ENCODE measurements at regions not wholly inside any gene's neighbourhood (a gene's known extent, or its start where the extent isn't known, plus 50 kb on each side); places are given as distances from the start of the nearest gene placed in this dataset.

DNA sequence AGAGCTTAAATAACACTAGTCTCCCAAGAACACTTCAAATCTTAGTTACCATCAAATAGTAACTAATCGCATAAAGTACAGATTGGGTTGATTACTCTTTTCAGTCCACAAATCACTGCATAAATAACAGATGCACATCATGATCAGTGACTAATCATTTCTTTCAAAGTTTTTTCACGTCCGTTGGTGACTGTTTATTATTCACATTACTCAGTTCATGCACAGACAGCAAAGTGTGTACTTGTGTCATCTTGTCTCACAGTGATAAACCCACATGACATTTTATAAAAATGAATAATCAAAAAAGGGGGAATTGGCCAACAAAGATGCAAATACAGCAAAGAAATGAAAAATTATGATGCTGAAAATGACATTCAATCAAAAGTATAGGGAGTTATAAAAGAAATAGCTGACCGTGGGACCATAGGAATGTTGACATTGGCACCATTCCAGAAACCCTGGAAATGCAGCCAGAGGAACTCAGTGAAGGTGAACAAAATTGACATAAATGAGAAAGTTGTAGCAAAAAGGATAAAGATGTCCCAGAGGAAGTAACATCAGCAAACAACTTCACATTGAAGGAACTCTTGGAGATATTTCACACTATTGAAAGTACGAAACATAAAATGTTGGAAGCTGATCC is 161.5 kb downstream of the SOX3 start:
- TF ChIP-seq POLR2A (IDR thresholded peaks at IDR 0.05) (no peak), EP300 (IDR thresholded peaks at IDR 0.05) (no peak)
- TF ChIP-seq, protein P1, sequence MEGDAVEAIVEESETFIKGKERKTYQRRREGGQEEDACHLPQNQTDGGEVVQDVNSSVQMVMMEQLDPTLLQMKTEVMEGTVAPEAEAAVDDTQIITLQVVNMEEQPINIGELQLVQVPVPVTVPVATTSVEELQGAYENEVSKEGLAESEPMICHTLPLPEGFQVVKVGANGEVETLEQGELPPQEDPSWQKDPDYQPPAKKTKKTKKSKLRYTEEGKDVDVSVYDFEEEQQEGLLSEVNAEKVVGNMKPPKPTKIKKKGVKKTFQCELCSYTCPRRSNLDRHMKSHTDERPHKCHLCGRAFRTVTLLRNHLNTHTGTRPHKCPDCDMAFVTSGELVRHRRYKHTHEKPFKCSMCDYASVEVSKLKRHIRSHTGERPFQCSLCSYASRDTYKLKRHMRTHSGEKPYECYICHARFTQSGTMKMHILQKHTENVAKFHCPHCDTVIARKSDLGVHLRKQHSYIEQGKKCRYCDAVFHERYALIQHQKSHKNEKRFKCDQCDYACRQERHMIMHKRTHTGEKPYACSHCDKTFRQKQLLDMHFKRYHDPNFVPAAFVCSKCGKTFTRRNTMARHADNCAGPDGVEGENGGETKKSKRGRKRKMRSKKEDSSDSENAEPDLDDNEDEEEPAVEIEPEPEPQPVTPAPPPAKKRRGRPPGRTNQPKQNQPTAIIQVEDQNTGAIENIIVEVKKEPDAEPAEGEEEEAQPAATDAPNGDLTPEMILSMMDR (IDR thresholded peaks at IDR 0.05): no peak
- H3K36me3 ChIP-seq: no peaks in the 10 kb centered on the region
- 42 to 46% methylated on average over 5 of the region's 5 CpGs for WGBS, 2 donors

DNA sequence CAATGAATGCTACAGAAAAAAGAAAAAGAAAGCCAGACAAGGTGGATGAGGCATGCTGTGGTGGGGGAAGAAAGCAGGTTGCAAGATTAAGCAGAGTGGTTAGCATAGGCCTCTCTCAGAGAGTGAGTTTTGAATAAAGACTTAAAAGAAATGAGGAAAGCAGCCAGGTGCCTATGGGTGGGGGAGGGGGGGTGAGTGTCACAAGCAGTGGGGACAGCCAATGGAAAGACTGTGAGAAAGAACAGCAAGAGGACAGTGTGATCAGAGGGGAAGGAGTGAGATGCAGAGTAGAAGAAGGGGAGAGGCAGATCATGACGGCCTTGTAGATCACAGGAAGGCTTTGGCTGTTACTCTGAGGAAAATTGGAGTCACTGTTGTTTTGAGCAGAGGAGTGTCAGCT is 162.5 kb downstream of the SOX3 start:
- Histone ChIP-seq H3K36me3 (no peaks in the 10 kb centered on the region), H3K4me1 (no peaks in the 10 kb centered on the region), H3K9me3 (no peaks in the 10 kb centered on the region), H3K27me3 (peaks cover 0 to 2% of the 10 kb centered on the region in 2 donors), H3K4me3 (no peak overlapping the region), H3K27ac (no peak overlapping the region)
- DNase-seq (ENCODE audit: low spot score in 2 of 2): no peak
- 46 to 53% methylated on average over 1 of the region's 1 CpG for WGBS, 2 donors
- TF ChIP-seq EP300 (IDR thresholded peaks at IDR 0.05): no peak
- TF ChIP-seq, protein P1 (IDR thresholded peaks at IDR 0.05): no peak
- TF ChIP-seq POLR2A (IDR thresholded peaks at IDR 0.05): no peak

More for the DNA sequence above, 161.5 kb downstream of the SOX3 start:
- Histone ChIP-seq H3K4me1 (no peaks in the 10 kb centered on the region), H3K27me3 (peaks cover 0 to 2% of the 10 kb centered on the region in 2 donors), H3K9me3 (no peaks in the 10 kb centered on the region), H3K4me3 (no peak overlapping the region), H3K27ac (no peak overlapping the region)
- no peak for DNase-seq (ENCODE audit: low spot score in 2 of 2)

DNA sequence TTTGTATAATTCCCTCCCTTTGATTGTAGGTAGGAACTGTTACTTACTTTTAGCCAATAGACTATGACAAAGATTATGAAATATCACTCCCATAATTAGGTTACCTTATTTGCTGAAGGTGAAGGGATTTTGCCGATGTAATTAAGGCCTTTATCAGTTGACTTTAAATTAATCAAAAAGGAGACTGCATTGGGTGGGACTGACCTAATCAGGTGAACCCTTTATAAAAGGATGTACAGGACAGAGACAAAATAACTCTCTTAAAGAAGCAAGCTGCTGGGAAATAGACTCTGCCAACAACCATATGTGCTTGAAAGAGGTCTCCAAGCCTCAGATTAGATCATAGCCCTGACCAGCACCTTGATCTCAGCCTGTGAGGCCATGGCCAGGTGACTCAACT is 167.6 kb downstream of the SOX3 start:
- WGBS, 2 donors: 97 to 100% methylated on average over 1 of the region's 1 CpG
- TF ChIP-seq POLR2A (IDR thresholded peaks at IDR 0.05) (no peak), EP300 (IDR thresholded peaks at IDR 0.05) (no peak)
- TF ChIP-seq, protein P1 (IDR thresholded peaks at IDR 0.05): no peak
- Histone ChIP-seq H3K4me3 (no peak overlapping the region), H3K36me3 (no peaks in the 10 kb centered on the region), H3K27ac (no peak overlapping the region), H3K27me3 (no peaks in the 10 kb centered on the region), H3K9me3 (no peaks in the 10 kb centered on the region), H3K4me1 (no peaks in the 10 kb centered on the region)
- no peak for DNase-seq (ENCODE audit: low spot score in 2 of 2)

DNA sequence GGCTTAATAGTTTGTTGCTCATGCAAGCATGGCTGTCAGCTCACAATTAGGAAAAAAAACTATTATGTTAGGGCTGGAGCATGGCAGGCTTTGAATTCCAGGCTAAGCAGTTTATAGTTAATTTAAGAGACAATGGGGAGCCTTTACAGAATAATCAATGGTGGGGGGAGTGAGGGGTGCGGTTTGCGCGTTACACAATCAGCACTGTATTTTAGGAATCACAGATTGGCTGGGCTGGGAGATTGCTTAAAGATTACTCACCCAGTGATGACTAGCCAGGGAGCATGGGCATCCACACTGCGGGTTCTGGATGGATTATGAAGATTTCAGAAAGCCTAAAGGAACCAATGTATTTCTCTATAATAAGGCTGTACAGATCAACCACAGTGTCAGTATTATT is 186.6 kb downstream of the SOX3 start:
- Histone ChIP-seq H3K4me3 (no peak overlapping the region), H3K27me3 (no peaks in the 10 kb centered on the region), H3K27ac (no peak overlapping the region), H3K9me3 (no peaks in the 10 kb centered on the region), H3K4me1 (no peaks in the 10 kb centered on the region), H3K36me3 (no peaks in the 10 kb centered on the region)
- TF ChIP-seq, protein P1 (IDR thresholded peaks at IDR 0.05): no peak
- TF ChIP-seq POLR2A (IDR thresholded peaks at IDR 0.05): no peak
- no peak for TF ChIP-seq EP300 (IDR thresholded peaks at IDR 0.05)
- 42 to 44% methylated on average over 4 of the region's 4 CpGs for WGBS, 2 donors
- no peak for DNase-seq (ENCODE audit: low spot score in 2 of 2)

DNA sequence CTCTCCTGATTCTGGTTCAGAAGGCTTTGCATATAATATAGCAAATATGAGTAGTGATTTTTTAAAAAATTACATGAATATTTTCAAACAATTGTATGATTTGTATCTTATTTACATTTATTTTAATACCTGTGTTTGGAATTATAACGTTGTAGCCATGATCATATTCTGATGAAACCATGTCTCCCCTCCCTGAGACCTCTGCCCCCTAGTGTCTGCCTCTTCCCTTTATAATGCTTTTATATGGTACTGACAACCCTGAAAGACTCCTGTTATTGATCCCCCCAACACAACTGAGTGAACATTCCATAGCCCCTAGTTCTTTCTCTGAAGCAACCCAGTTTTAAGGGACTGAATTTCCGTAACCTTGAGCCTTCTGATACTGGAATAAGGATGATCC is 187.4 kb downstream of the SOX3 start:
- H3K4me1 ChIP-seq: no peaks in the 10 kb centered on the region
- TF ChIP-seq EP300 (IDR thresholded peaks at IDR 0.05) (no peak), POLR2A (IDR thresholded peaks at IDR 0.05) (no peak)
- TF ChIP-seq, protein P1 (IDR thresholded peaks at IDR 0.05): no peak
- no peak for DNase-seq (ENCODE audit: low spot score in 2 of 2)
- no peaks in the 10 kb centered on the region for H3K27me3 ChIP-seq
- no peaks in the 10 kb centered on the region for H3K9me3 ChIP-seq
- no peak overlapping the region for H3K4me3 ChIP-seq
- H3K27ac ChIP-seq: no peak overlapping the region
- H3K36me3 ChIP-seq: no peaks in the 10 kb centered on the region
- WGBS, 2 donors: 73 to 77% methylated on average over 2 of the region's 2 CpGs
